ENCODE measurements at regions not wholly inside any gene's neighbourhood (a gene's known extent, or its start where the extent isn't known, plus 50 kb on each side); places are given as distances from the start of the nearest gene placed in this dataset.

- Histone ChIP-seq H3K79me2 (ENCODE audit: control insufficient read depth, insufficient read depth, low read length, poor library complexity) (no peaks in the 10 kb centered on the region), H3K4me2 (ENCODE audit: low read length) (no peak overlapping the region), H4K12ac (ENCODE audit: low read depth, low read length) (no peak overlapping the region), H3K23ac (ENCODE audit: low read length) (no peak overlapping the region), H4K8ac (ENCODE audit: low read depth, low read length) (no peak overlapping the region), H3K79me1 (ENCODE audit: low read length) (no peaks in the 10 kb centered on the region), H3K36me3 (ENCODE audit: control insufficient read depth in 1 of 2, insufficient read depth in 2 of 2, low read length in 2 of 2) (no peaks in the 10 kb centered on the region), H3K27me3 (ENCODE audit: insufficient read depth, low read length) (no peaks in the 10 kb centered on the region), H3K9ac (ENCODE audit: low read length) (no peak overlapping the region), H3K14ac (ENCODE audit: low read length) (no peak overlapping the region), H3K4ac (ENCODE audit: low read depth, low read length) (no peak overlapping the region), H3K18ac (ENCODE audit: low read length) (no peak overlapping the region), H3K27ac (ENCODE audit: low read depth, low read length) (no peak overlapping the region), H3K9me3 (ENCODE audit: insufficient read depth, low read depth, low read length) (no peaks in the 10 kb centered on the region), H3K4me1 (ENCODE audit: control insufficient read depth in 1 of 2, insufficient read depth in 2 of 2, low read length in 2 of 2) (no peaks in the 10 kb centered on the region), H2AFZ (ENCODE audit: insufficient read depth, low read length, poor library complexity) (no peak overlapping the region), H2BK12ac (ENCODE audit: low read length) (no peak overlapping the region), H3K4me3 (ENCODE audit: low read depth, low read length) (no peak overlapping the region), H2BK5ac (ENCODE audit: low read depth, low read length, poor library complexity) (no peak overlapping the region), H2BK120ac (ENCODE audit: insufficient read depth, low read length, poor library complexity) (no peak overlapping the region), H2AK5ac (ENCODE audit: low read length) (no peak overlapping the region), H4K91ac (ENCODE audit: low read depth, low read length) (no peak overlapping the region)
- no CpG with 5 or more reads among the region's 6 CpGs for WGBS (ENCODE audit: extremely low coverage, insufficient coverage, insufficient read length)
- DNase-seq = no peak
These were observed 1448.3 kb upstream of the DDX18 start for GRCh38 chr2:116366212-116366611.

- Histone ChIP-seq H3K4me2 (ENCODE audit: low read length) (no peak overlapping the region), H2BK5ac (ENCODE audit: low read depth, low read length, poor library complexity) (no peak overlapping the region), H3K27me3 (ENCODE audit: insufficient read depth, low read length) (no peaks in the 10 kb centered on the region), H4K12ac (ENCODE audit: low read depth, low read length) (no peak overlapping the region), H3K18ac (ENCODE audit: low read length) (no peak overlapping the region), H3K23ac (ENCODE audit: low read length) (no peak overlapping the region), H3K27ac (ENCODE audit: low read depth, low read length) (no peak overlapping the region), H2BK120ac (ENCODE audit: insufficient read depth, low read length, poor library complexity) (no peak overlapping the region), H4K8ac (ENCODE audit: low read depth, low read length) (no peak overlapping the region), H2BK12ac (ENCODE audit: low read length) (no peak overlapping the region), H3K79me1 (ENCODE audit: low read length) (no peaks in the 10 kb centered on the region), H3K4ac (ENCODE audit: low read depth, low read length) (no peak overlapping the region), H3K4me3 (ENCODE audit: low read depth, low read length) (no peak overlapping the region), H4K91ac (ENCODE audit: low read depth, low read length) (no peak overlapping the region), H3K9ac (ENCODE audit: low read length) (no peak overlapping the region), H2AK5ac (ENCODE audit: low read length) (no peak overlapping the region), H2AFZ (ENCODE audit: insufficient read depth, low read length, poor library complexity) (no peak overlapping the region), H3K9me3 (ENCODE audit: insufficient read depth, low read depth, low read length) (no peaks in the 10 kb centered on the region), H3K14ac (ENCODE audit: low read length) (no peak overlapping the region), H3K79me2 (ENCODE audit: control insufficient read depth, insufficient read depth, low read length, poor library complexity) (no peaks in the 10 kb centered on the region), H3K4me1 (ENCODE audit: control insufficient read depth in 1 of 2, insufficient read depth in 2 of 2, low read length in 2 of 2) (no peaks in the 10 kb centered on the region), H3K36me3 (ENCODE audit: control insufficient read depth in 1 of 2, insufficient read depth in 2 of 2, low read length in 2 of 2) (no peaks in the 10 kb centered on the region)
- DNase-seq = no peak
- whole genome bisulfite sequencing (ENCODE audit: extremely low coverage, insufficient coverage, insufficient read length) = no CpG with 5 or more reads among the region's 5 CpGs
These were observed 1435.7 kb upstream of the DDX18 start for GRCh38 chr2:116378786-116379185.

- H4K8ac ChIP-seq (ENCODE audit: low read depth, low read length) = no peak overlapping the region
These were observed 1403.3 kb upstream of the DDX18 start for GRCh38 chr2:116411211-116411610.

GRCh38 chr2:116413659-116414058, 1400.8 kb upstream of the DDX18 start:
- Histone ChIP-seq H4K8ac (ENCODE audit: low read depth, low read length) (no peak overlapping the region), H2BK12ac (ENCODE audit: low read length) (no peak overlapping the region), H3K4me3 (ENCODE audit: low read depth, low read length) (no peak overlapping the region), H2BK5ac (ENCODE audit: low read depth, low read length, poor library complexity) (no peak overlapping the region), H3K4me1 (ENCODE audit: control insufficient read depth in 1 of 2, insufficient read depth in 2 of 2, low read length in 2 of 2) (no peaks in the 10 kb centered on the region), H3K18ac (ENCODE audit: low read length) (no peak overlapping the region), H3K14ac (ENCODE audit: low read length) (no peak overlapping the region), H3K79me2 (ENCODE audit: control insufficient read depth, insufficient read depth, low read length, poor library complexity) (no peaks in the 10 kb centered on the region), H3K4ac (ENCODE audit: low read depth, low read length) (no peak overlapping the region), H3K27me3 (ENCODE audit: insufficient read depth, low read length) (no peaks in the 10 kb centered on the region), H2BK120ac (ENCODE audit: insufficient read depth, low read length, poor library complexity) (no peak overlapping the region), H3K79me1 (ENCODE audit: low read length) (no peaks in the 10 kb centered on the region), H3K36me3 (ENCODE audit: control insufficient read depth in 1 of 2, insufficient read depth in 2 of 2, low read length in 2 of 2) (no peaks in the 10 kb centered on the region), H3K27ac (ENCODE audit: low read depth, low read length) (no peak overlapping the region), H4K12ac (ENCODE audit: low read depth, low read length) (no peak overlapping the region), H2AK5ac (ENCODE audit: low read length) (no peak overlapping the region), H3K23ac (ENCODE audit: low read length) (no peak overlapping the region), H3K4me2 (ENCODE audit: low read length) (no peak overlapping the region), H3K9ac (ENCODE audit: low read length) (peak overlapping the region; percentile 16), H4K91ac (ENCODE audit: low read depth, low read length) (no peak overlapping the region), H2AFZ (ENCODE audit: insufficient read depth, low read length, poor library complexity) (no peak overlapping the region), H3K9me3 (ENCODE audit: insufficient read depth, low read depth, low read length) (no peaks in the 10 kb centered on the region)
- WGBS (ENCODE audit: extremely low coverage, insufficient coverage, insufficient read length) = no CpG with 5 or more reads among the region's 5 CpGs
- no peak for DNase-seq

More at GRCh38 chr2:116411211-116411610, 1403.3 kb upstream of the DDX18 start:
- Histone ChIP-seq H2BK120ac (ENCODE audit: insufficient read depth, low read length, poor library complexity) (no peak overlapping the region), H3K9me3 (ENCODE audit: insufficient read depth, low read depth, low read length) (no peaks in the 10 kb centered on the region), H3K14ac (ENCODE audit: low read length) (no peak overlapping the region), H3K27me3 (ENCODE audit: insufficient read depth, low read length) (no peaks in the 10 kb centered on the region), H3K18ac (ENCODE audit: low read length) (no peak overlapping the region), H3K4me1 (ENCODE audit: control insufficient read depth in 1 of 2, insufficient read depth in 2 of 2, low read length in 2 of 2) (no peaks in the 10 kb centered on the region), H3K27ac (ENCODE audit: low read depth, low read length) (no peak overlapping the region), H4K91ac (ENCODE audit: low read depth, low read length) (no peak overlapping the region), H2BK5ac (ENCODE audit: low read depth, low read length, poor library complexity) (no peak overlapping the region), H3K36me3 (ENCODE audit: control insufficient read depth in 1 of 2, insufficient read depth in 2 of 2, low read length in 2 of 2) (no peaks in the 10 kb centered on the region), H3K9ac (ENCODE audit: low read length) (no peak overlapping the region), H3K79me2 (ENCODE audit: control insufficient read depth, insufficient read depth, low read length, poor library complexity) (no peaks in the 10 kb centered on the region), H2BK12ac (ENCODE audit: low read length) (no peak overlapping the region), H3K4ac (ENCODE audit: low read depth, low read length) (no peak overlapping the region), H3K79me1 (ENCODE audit: low read length) (no peaks in the 10 kb centered on the region), H4K12ac (ENCODE audit: low read depth, low read length) (no peak overlapping the region), H2AFZ (ENCODE audit: insufficient read depth, low read length, poor library complexity) (no peak overlapping the region), H3K4me3 (ENCODE audit: low read depth, low read length) (no peak overlapping the region), H2AK5ac (ENCODE audit: low read length) (no peak overlapping the region), H3K23ac (ENCODE audit: low read length) (no peak overlapping the region), H3K4me2 (ENCODE audit: low read length) (no peak overlapping the region)
- no CpG with 5 or more reads among the region's 2 CpGs for WGBS (ENCODE audit: extremely low coverage, insufficient coverage, insufficient read length)
- DNase-seq = no peak

Data from trophoblast cell (in vitro differentiated cells and primary cell).